ENCODE measurements at regions not wholly inside any gene's neighbourhood (a gene's known extent, or its start where the extent isn't known, plus 50 kb on each side); places are given as distances from the start of the nearest gene placed in this dataset.

DNA sequence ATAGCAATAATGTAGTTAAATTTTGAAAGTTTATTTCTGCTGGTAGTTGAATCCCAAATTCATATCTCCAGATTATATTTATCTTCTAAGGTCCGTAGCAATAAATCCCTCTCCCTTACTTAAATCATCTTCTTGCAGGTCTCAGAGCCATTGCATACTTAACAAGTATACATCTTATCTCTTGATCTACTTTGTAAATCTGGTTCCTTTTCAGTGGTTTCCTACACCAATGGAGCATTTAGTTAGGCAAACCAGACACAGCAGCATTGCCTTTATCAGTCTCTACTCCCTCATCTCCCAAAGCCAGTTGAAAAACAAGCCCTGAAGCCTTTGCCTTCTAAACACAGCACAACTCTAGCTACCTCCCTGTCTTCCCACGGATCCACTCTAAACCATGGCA is 440.9 kb downstream of the CNTN6 start:
- TF ChIP-seq, protein P1, sequence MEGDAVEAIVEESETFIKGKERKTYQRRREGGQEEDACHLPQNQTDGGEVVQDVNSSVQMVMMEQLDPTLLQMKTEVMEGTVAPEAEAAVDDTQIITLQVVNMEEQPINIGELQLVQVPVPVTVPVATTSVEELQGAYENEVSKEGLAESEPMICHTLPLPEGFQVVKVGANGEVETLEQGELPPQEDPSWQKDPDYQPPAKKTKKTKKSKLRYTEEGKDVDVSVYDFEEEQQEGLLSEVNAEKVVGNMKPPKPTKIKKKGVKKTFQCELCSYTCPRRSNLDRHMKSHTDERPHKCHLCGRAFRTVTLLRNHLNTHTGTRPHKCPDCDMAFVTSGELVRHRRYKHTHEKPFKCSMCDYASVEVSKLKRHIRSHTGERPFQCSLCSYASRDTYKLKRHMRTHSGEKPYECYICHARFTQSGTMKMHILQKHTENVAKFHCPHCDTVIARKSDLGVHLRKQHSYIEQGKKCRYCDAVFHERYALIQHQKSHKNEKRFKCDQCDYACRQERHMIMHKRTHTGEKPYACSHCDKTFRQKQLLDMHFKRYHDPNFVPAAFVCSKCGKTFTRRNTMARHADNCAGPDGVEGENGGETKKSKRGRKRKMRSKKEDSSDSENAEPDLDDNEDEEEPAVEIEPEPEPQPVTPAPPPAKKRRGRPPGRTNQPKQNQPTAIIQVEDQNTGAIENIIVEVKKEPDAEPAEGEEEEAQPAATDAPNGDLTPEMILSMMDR (IDR thresholded peaks at IDR 0.05 in 4 of 5, conservative IDR thresholded peaks at IDR 0.05 in 1 of 5) = no peak
- TF ChIP-seq POLR2A (IDR thresholded peaks at IDR 0.05) = no peak

Data from gastrocnemius medialis (tissue), 4 donors.